NCI-H345 (cell line): ENCODE measurements at regions not wholly inside any gene's neighbourhood (a gene's known extent, or its start where the extent isn't known, plus 50 kb on each side); places are given as distances from the start of the nearest gene placed in this dataset.
"Not testable (repeated sequence)": the region's sequence is repeated elsewhere in the genome, so short reads cannot be mapped to it uniquely, and the experiment has no call there.

Experiments used
- DNase-seq: peaks from one replicate; lab custom pipeline; 2025; lab: John Stamatoyannopoulos, UW

DNA sequence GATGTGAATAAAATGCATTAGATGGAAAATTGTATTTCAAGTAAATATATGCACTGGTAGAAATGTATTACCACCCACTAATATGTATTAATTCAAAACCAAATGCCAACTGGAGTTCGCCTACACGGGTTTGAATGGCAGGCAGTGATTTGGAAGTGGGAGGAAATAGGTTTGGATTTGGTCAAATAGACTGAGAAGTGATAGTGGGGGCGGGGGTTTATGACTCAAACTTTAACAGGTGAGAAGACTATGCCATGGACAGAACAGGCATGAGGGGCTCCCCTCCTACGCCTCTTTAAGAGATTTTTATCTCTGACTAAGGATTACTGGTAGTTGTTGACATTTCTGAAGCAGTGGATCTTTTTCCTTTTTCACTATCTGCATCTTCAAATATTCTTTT lies 677.8 kb downstream of the NTRK3 start:
- no peak for DNase-seq

DNA sequence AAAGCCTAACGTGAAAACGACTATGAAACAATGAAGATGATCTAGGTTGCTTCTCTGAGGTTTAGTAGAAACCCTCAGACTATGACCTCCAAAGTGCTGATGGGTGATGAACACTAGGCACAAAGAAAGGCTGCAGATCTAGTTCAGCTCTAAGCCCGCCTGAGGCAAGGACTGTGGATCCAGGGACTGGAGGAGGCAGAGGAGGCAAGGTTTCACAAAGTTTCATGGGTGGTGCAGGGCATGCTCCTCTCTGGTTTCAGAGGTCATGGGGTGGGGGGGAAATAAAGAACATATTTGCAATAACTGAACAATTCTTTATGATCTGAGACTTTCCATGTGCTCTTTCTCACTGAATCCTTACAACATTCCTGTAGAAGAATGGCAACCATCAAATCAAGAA lies 679.2 kb downstream of the NTRK3 start:
- no peak for DNase-seq

- no peak for DNase-seq
Observed at GRCh38 chr15:87576486-87577176, 679.9 kb downstream of the NTRK3 start.

GRCh38 chr15:87575896-87576473 lies 680.6 kb downstream of the NTRK3 start:
- peak; percentile 13 for DNase-seq

- DNase-seq: no peak
Observed at GRCh38 chr15:87573534-87573933, 683.0 kb downstream of the NTRK3 start.

GRCh38 chr15:87573039-87573438 lies 683.5 kb downstream of the NTRK3 start:
- DNase-seq: no peak

GRCh38 chr15:87572381-87572910 lies 684.1 kb downstream of the NTRK3 start:
- no peak for DNase-seq

DNA sequence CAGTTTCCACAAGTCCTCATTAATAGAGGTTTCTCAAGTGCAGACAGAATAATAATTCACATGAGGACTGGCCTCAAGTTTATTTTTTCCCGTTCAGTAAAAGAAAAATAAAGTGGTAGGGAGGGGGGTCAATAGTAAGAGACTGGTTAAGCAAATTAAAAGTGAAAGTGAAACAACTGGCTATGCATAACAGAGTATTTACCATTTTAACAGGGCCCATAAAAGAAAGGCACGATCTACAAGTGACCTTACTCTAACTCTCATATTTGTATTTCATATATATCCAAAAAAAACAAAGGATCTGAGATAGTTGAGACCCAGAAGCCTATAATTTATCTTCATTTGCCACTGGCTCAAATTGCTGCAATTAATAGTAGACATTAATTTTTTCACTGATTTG lies 686.3 kb downstream of the NTRK3 start:
- no peak for DNase-seq

- DNase-seq: no peak
Observed at GRCh38 chr15:87569581-87569980, 687.0 kb downstream of the NTRK3 start.

DNA sequence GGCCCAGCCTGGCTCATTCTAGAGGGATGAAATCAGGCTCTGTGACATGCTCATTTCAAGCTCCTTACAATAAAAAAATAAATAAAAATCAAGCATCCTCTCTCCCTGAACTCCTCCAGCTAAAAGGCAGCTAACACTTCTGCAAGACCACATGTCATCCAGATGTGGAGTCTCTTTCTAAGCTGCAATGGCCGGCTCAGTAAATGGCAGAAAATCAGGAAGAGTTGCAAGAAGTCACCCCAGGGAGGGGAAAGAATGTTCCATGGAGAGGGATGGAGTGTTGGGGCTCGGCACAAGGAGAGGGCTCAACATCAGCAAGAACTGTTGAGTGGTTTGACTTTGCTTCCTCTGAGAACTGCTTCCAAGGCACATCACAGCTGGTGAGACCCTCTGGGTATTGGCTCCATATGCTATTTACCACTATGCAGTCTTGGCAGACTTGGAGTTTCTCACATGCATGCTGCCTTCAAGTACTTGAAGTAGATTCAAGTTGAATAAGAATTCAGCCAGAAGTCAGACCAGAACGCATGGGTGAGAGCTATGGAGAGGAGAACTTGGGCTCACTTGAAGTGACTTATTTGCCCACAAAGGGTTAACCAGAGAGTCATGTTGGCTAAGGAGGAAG lies 689.0 kb downstream of the NTRK3 start:
- DNase-seq: no peak

- no peak for DNase-seq
Observed at GRCh38 chr15:87566236-87566635, 690.3 kb downstream of the NTRK3 start.

DNA sequence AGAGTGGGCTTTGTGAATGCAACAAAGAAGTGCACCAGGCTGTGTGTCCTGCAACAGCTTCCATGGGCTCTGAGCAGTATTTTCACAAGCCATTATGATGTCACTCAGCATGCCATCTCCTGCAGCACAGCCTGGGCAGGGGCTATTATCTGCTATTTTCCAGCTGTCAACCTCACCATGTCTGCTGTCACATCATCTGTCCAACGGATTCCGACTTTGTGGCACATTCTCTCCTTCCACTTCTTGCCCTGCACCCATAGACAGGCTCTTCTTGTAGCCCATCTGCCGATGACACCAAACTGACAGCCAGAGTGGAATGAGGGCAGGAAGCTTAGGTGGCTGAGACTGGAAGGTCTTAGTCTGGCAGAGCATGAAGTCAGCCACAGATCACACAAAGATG lies 691.9 kb downstream of the NTRK3 start:
- DNase-seq: no peak

GRCh38 chr15:87563869-87564268 lies 692.7 kb downstream of the NTRK3 start:
- no peak for DNase-seq

DNA sequence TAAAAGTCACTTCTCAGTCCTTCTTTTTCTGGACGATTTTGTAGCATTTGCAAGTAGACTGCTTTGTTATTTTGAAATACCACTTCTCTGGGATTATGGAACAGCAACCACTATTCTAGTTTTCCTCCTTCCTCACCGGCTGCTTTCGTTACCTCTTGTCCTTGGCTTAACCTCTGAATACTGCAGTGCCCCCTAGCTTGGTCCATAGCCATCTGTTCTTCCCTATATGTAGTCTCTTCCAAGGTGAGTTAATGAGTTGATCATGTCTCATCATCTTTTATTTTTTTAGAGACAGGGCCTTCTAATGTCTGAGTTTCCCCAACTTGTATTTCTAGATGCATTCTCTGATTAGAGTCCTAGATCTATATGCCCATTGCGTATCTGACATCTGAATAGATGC lies 694.3 kb downstream of the NTRK3 start:
- no peak for DNase-seq

DNA sequence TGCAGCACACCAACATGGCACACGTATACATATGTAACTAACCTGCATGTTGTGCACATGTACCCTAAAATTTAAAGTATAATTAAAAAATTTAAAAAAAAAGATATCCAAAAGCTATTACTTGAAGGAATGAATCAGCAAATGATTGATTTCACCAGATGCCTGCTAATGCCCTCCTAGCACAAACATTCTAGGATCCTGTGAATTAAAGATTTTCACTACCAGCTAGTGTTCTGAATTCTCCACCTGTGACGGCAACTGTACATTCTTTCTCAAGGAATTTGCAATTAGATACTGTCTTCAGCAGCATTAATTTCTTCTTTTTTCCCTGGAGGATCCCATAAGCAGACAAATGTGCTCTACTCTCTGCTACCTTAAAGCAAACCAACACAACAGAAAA lies 694.9 kb downstream of the NTRK3 start:
- no peak for DNase-seq

DNA sequence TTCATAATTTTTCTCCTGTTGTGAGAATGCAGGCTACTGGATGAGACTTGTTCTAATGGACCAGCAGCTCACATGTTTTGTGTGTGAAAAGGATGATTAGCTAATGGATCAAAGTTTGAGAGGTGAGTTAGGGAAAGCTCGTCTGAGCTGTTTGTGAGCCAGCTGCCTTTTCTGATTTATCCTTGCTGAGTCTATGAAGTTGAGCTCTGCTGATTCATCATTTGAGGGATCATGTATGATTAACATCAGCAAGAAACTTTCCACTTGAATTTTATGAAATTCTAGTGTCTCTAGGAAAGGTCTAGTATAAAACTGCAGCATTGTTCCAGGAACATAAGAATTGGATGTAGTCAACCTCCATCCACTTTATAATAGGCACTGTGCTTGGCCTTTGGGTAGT lies 698.7 kb downstream of the NTRK3 start:
- DNase-seq: no peak

GRCh38 chr15:87556886-87557285 lies 699.7 kb downstream of the NTRK3 start:
- no peak for DNase-seq

- no peak for DNase-seq
Observed at GRCh38 chr15:87549860-87550259, 706.7 kb downstream of the NTRK3 start.

GRCh38 chr15:87549296-87549695 lies 707.2 kb downstream of the NTRK3 start:
- peak; percentile 35 for DNase-seq

DNA sequence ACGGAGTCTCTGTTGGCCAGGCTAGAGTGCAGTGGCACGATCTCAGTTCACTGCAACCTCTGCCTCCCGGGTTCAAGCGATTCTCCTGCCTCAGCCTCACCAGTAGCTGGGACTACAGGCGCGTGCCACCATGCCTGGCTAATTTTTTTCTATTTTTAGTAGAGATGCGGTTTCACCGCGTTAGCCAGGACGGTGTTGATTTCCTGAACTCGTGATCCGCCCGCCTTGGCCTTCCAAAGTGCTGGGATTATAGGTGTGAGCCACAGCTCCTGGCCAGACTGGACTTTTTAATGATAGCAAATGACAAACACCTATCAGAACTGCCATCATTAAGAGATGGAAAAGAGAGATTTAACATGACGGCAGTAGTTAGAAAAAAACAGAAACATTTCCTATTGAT lies 707.9 kb downstream of the NTRK3 start:
- DNase-seq: not testable (repeated sequence)

DNA sequence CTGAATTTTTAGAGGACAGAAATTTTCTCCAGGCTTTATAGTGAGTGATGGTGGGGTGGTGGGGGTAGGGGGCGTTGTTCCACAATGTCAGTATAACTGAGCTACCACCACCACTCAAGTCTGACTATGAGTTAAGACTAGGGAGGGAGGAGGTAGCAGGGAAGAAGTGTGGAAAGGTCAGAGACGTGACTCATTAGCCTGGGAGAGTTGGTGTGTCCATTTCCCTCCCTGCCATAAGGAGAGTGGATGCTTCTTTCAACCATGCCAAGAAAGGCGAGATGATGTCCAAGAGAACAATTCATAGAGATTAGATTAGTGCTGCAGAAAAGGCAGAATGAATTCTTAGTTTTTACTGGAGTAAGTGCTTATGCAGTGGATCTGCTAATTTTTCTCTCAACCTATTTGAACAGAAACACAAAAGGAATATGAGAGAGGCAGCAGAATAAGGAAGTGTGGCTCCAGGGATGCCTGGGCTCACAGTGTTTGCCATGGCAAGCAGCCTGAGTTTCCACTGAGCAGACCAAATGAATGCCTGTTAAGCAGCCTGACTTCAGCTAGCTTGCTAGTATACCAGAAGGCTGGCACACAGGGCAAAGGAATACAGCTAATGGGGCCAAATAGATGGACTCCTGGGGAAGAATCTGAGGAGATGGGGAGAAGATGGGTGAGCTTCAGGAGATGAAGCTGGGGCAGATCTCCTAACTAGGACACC lies 708.9 kb downstream of the NTRK3 start:
- DNase-seq: no peak

DNA sequence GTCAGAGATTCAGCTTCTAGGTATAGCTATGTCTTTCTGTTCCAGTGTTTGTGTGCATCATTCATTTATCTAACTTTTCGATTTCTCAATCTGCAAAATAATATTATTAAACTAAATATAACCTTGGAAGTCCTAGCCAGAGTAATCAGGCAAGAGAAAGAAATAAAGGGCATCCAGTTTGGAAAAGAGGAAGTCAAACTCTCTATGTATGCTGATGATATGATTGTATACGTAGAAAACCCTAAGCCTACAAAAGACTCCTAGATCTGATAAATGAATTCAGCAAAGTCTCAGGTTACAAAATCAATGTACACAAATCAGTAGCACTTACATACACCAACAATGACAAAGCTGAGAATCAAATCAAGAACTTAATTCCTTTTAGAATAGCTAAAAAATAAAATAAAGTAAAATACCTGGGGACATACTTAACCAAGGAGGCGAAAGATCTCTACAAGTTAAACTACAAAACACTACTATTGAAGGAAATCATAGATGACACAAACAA lies 718.2 kb downstream of the NTRK3 start:
- DNase-seq: no peak

DNA sequence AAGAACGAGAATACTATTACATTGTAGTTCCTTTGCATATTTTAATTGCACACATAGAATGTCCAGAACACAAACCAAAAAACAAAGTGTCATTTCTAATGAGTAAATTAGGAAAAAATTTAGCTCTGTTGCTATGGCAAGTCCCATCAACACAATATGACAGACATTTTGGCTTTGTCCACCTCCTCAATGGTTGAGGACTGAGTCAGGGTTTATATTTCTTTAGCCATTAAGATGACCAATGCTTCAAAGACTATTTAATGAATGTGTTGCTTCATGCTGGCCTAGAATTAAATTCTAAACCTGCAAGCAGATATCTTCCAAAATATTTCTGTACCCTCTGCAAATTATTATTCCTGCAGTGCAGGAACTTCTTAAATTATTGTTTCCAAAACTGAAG lies 719.2 kb downstream of the NTRK3 start:
- DNase-seq: no peak
